ENCODE measurements at regions not wholly inside any gene's neighbourhood (a gene's known extent, or its start where the extent isn't known, plus 50 kb on each side); places are given as distances from the start of the nearest gene placed in this dataset.

GRCh38 chr9:31870276-31870675 lies 514.2 kb upstream of the ACO1 start:
- H2BK120ac ChIP-seq (ENCODE audit: low read depth, low read length): no peak overlapping the region
- in situ Hi-C loops (cut with MboI; ENCODE audit: low sequenced_read_pairs) (no loop called here), intact Hi-C loops (cut with micrococcal nuclease) (no loop called here), dilution Hi-C loops (cut with HindIII; ENCODE audit: low sequenced_read_pairs, unreplicated experiment) (no loop called here)
- no peak overlapping the region for H3K56ac ChIP-seq (ENCODE audit: extremely low read depth, insufficient read depth, low read length)
- no peaks in the 10 kb centered on the region for H3K4me1 ChIP-seq (ENCODE audit: control insufficient read depth, insufficient read depth, low read length)
- H3K79me1 ChIP-seq (ENCODE audit: low read depth in 1 of 2, low read length in 2 of 2): no peaks in the 10 kb centered on the region
- no peaks in the 10 kb centered on the region for H4K20me1 ChIP-seq (ENCODE audit: insufficient read depth, low read length)
- no peak overlapping the region for H3K4ac ChIP-seq (ENCODE audit: low read depth, low read length)
- H3K36me3 ChIP-seq (ENCODE audit: control insufficient read depth, insufficient read depth, low read length): no peaks in the 10 kb centered on the region
- H2BK15ac ChIP-seq (ENCODE audit: low read depth, low read length): no peak overlapping the region
- H3K14ac ChIP-seq (replicated peaks; ENCODE audit: low read depth, low read length): no peak overlapping the region
- no peak overlapping the region for H3K23ac ChIP-seq (ENCODE audit: low read depth, low read length)
- no peak overlapping the region for H2AFZ ChIP-seq (replicated peaks; ENCODE audit: low read length, poor library complexity)
- H3K27me3 ChIP-seq (ENCODE audit: control insufficient read depth, insufficient read depth, low read length): no peaks in the 10 kb centered on the region
- no peak overlapping the region for H2AK5ac ChIP-seq (ENCODE audit: low read depth, low read length)
- H4K5ac ChIP-seq (ENCODE audit: low read depth, low read length): no peak overlapping the region
- no peak overlapping the region for H3K4me2 ChIP-seq (ENCODE audit: low read depth, low read length)
- H4K8ac ChIP-seq (ENCODE audit: low read depth in 2 of 2, low read length in 2 of 2): no peak overlapping the region
- H3K4me3 ChIP-seq (ENCODE audit: insufficient read depth, low read depth, low read length): no peak overlapping the region
- H2BK20ac ChIP-seq (ENCODE audit: low read depth, low read length): no peak overlapping the region
- POLR2A ChIA-PET (ENCODE audit: unreplicated experiment): no interaction called here
- no peak overlapping the region for H2AK9ac ChIP-seq (replicated peaks; ENCODE audit: low read depth, low read length, poor library complexity)
- no peak overlapping the region for H3K18ac ChIP-seq (ENCODE audit: low read depth, low read length)
- DNase-seq: no peak
- CTCF ChIA-PET: no interaction called here
- no CpG with 5 or more reads among the region's 2 CpGs for WGBS, 2 experiments (ENCODE audit: extremely low coverage in 2 of 2, insufficient read length in 1 of 2)
- no peak overlapping the region for H3K9ac ChIP-seq (ENCODE audit: low read depth, low read length)
- H3K27ac ChIP-seq (ENCODE audit: insufficient read depth, low read length): no peak overlapping the region
- no peaks in the 10 kb centered on the region for H3K9me1 ChIP-seq (ENCODE audit: insufficient read depth, low read length)
- no peak for TF ChIP-seq SMC3 (IDR thresholded peaks at IDR 0.05; ENCODE audit: low read depth, low read length)
- no peak for TF ChIP-seq MAFK (IDR thresholded peaks at IDR 0.05; ENCODE audit: low read depth, low read length)
- no peak for TF ChIP-seq NFE2L2 (IDR thresholded peaks at IDR 0.05; ENCODE audit: low read depth, low read length)
- no peak for TF ChIP-seq CTCF (conservative IDR thresholded peaks at IDR 0.05; ENCODE audit: low read depth, low read length)
- TF ChIP-seq BHLHE40 (IDR thresholded peaks at IDR 0.05; ENCODE audit: low read depth, low read length): no peak
- no TSS peak for BruUV-seq (replicated peaks)
- H4K91ac ChIP-seq (ENCODE audit: insufficient read depth, low read depth, low read length): no peak overlapping the region
- no peak overlapping the region for H2BK5ac ChIP-seq (ENCODE audit: low read depth, low read length, poor library complexity, severe bottlenecking)
- peaks cover 13% of the 10 kb centered on the region for H3K9me3 ChIP-seq (ENCODE audit: control insufficient read depth, insufficient read depth, low read length)
- no peak for ATAC-seq (ENCODE audit: low read depth)
